ENCODE measurements at regions not wholly inside any gene's neighbourhood (a gene's known extent, or its start where the extent isn't known, plus 50 kb on each side); places are given as distances from the start of the nearest gene placed in this dataset.

DNA sequence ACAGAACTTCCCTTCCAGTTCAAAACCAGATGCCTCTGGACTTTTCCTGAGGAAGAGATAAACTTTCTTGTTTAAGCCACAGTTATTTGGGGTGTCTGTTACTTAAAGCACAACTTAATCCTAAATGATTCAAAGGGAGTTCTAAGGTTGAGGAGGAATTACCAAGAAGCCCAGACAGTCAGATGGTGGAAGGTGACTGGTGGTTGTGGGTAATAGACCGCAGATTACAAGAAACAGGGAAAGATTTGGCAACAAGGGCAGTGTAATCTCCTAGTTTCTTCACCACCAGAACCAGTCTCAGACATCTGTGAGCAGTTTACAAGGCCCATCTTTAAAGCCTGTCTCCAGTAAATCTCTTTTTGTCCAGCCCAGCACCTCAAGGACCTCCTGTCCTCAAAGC lies 130.1 kb upstream of the CTTNBP2NL start:
- POLR2A ChIA-PET (ENCODE audit: unreplicated experiment) = no interaction called here

More for the DNA sequence above, 130.1 kb upstream of the CTTNBP2NL start:
- intact Hi-C loops (cut with micrococcal nuclease) (no loop called here), dilution Hi-C loops (cut with HindIII; ENCODE audit: low sequenced_read_pairs, unreplicated experiment) (no loop called here), in situ Hi-C loops (cut with MboI; ENCODE audit: low sequenced_read_pairs) (no loop called here)
- no peaks in the 10 kb centered on the region for H3K9me1 ChIP-seq (ENCODE audit: insufficient read depth, low read length)
- no peak overlapping the region for H2BK15ac ChIP-seq (ENCODE audit: low read depth, low read length)
- DNase-seq (no peak), ATAC-seq (ENCODE audit: low read depth) (no peak)
- no peak overlapping the region for H4K91ac ChIP-seq (ENCODE audit: insufficient read depth, low read depth, low read length)
- H4K20me1 ChIP-seq (ENCODE audit: insufficient read depth, low read length) = no peaks in the 10 kb centered on the region
- no CpG with 5 or more reads among the region's 1 CpG for WGBS, 2 experiments (ENCODE audit: extremely low coverage in 2 of 2, insufficient read length in 1 of 2)
- no peak overlapping the region for H2AK9ac ChIP-seq (replicated peaks; ENCODE audit: low read depth, low read length, poor library complexity)
- H3K4me2 ChIP-seq (ENCODE audit: low read depth, low read length) = no peak overlapping the region
- no peak overlapping the region for H3K4ac ChIP-seq (ENCODE audit: low read depth, low read length)
- no peaks in the 10 kb centered on the region for H3K36me3 ChIP-seq (ENCODE audit: control insufficient read depth, insufficient read depth, low read length)
- no peak overlapping the region for H3K14ac ChIP-seq (replicated peaks; ENCODE audit: low read depth, low read length)
- H4K5ac ChIP-seq (ENCODE audit: low read depth, low read length) = no peak overlapping the region
- H3K27ac ChIP-seq (ENCODE audit: insufficient read depth, low read length) = no peak overlapping the region
- no peak overlapping the region for H3K56ac ChIP-seq (ENCODE audit: extremely low read depth, insufficient read depth, low read length)
- no peak overlapping the region for H2AFZ ChIP-seq (replicated peaks; ENCODE audit: low read length, poor library complexity)
- TF ChIP-seq RCOR1 (IDR thresholded peaks at IDR 0.05; ENCODE audit: insufficient replicate concordance, low read length) (no peak), CEBPB (IDR thresholded peaks at IDR 0.05; ENCODE audit: low read depth, low read length) (no peak), POLR2A (IDR thresholded peaks at IDR 0.05; ENCODE audit: low read depth, low read length) (no peak), NFE2L2 (IDR thresholded peaks at IDR 0.05; ENCODE audit: low read depth, low read length) (no peak)
- TF ChIP-seq, protein P1, sequence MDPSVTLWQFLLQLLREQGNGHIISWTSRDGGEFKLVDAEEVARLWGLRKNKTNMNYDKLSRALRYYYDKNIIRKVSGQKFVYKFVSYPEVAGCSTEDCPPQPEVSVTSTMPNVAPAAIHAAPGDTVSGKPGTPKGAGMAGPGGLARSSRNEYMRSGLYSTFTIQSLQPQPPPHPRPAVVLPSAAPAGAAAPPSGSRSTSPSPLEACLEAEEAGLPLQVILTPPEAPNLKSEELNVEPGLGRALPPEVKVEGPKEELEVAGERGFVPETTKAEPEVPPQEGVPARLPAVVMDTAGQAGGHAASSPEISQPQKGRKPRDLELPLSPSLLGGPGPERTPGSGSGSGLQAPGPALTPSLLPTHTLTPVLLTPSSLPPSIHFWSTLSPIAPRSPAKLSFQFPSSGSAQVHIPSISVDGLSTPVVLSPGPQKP (IDR thresholded peaks at IDR 0.05; ENCODE audit: borderline replicate concordance, low read depth, low read length) = no peak
- TF ChIP-seq, protein P2, sequence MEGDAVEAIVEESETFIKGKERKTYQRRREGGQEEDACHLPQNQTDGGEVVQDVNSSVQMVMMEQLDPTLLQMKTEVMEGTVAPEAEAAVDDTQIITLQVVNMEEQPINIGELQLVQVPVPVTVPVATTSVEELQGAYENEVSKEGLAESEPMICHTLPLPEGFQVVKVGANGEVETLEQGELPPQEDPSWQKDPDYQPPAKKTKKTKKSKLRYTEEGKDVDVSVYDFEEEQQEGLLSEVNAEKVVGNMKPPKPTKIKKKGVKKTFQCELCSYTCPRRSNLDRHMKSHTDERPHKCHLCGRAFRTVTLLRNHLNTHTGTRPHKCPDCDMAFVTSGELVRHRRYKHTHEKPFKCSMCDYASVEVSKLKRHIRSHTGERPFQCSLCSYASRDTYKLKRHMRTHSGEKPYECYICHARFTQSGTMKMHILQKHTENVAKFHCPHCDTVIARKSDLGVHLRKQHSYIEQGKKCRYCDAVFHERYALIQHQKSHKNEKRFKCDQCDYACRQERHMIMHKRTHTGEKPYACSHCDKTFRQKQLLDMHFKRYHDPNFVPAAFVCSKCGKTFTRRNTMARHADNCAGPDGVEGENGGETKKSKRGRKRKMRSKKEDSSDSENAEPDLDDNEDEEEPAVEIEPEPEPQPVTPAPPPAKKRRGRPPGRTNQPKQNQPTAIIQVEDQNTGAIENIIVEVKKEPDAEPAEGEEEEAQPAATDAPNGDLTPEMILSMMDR (conservative IDR thresholded peaks at IDR 0.05; ENCODE audit: low read depth, low read length) = no peak
- H2BK5ac ChIP-seq (ENCODE audit: low read depth, low read length, poor library complexity, severe bottlenecking) = no peak overlapping the region
- H3K9me3 ChIP-seq (ENCODE audit: control insufficient read depth, insufficient read depth, low read length) = no peaks in the 10 kb centered on the region
- H4K8ac ChIP-seq (ENCODE audit: low read depth in 2 of 2, low read length in 2 of 2) = no peak overlapping the region
- H2AK5ac ChIP-seq (ENCODE audit: low read depth, low read length) = no peak overlapping the region
- H3K18ac ChIP-seq (ENCODE audit: low read depth, low read length) = no peak overlapping the region
- no peak overlapping the region for H3K23ac ChIP-seq (ENCODE audit: low read depth, low read length)
- no peaks in the 10 kb centered on the region for H3K79me1 ChIP-seq (ENCODE audit: low read depth in 1 of 2, low read length in 2 of 2)
- no peak overlapping the region for H2BK20ac ChIP-seq (ENCODE audit: low read depth, low read length)
- peaks cover 5% of the 10 kb centered on the region; the same call in 1 of the 2 replicates for H3K27me3 ChIP-seq (ENCODE audit: control insufficient read depth, insufficient read depth, low read length)
- CTCF ChIA-PET = no interaction called here
- H2BK120ac ChIP-seq (ENCODE audit: low read depth, low read length) = no peak overlapping the region
- no peak overlapping the region for H3K9ac ChIP-seq (ENCODE audit: low read depth, low read length)
- no peaks in the 10 kb centered on the region; the same call in 1 of the 2 replicates for H3K4me1 ChIP-seq (ENCODE audit: control insufficient read depth, insufficient read depth, low read length)
- H3K4me3 ChIP-seq (ENCODE audit: insufficient read depth, low read depth, low read length) = no peak overlapping the region
- no TSS peak for BruUV-seq (replicated peaks)
